VCaP (cell line): ENCODE measurements at regions not wholly inside any gene's neighbourhood (a gene's known extent, or its start where the extent isn't known, plus 50 kb on each side); places are given as distances from the start of the nearest gene placed in this dataset.

Experiments
- H3K27ac ChIP-seq: fragments of 450-650 bp; 2 replicates; pipeline ENCODE4 v1.5.1; 2017
- CTCF ChIP-seq: fragments of 450-650 bp; conservative IDR thresholded peaks from 2 replicates; pipeline ENCODE4 v1.5.1; 2017; ENCODE audit warnings: mild to moderate bottlenecking, moderate library complexity

- no peak overlapping the region for H3K27ac ChIP-seq
- no peak for TF ChIP-seq CTCF
Measured at GRCh38 chr5:3167473-3167872, 416.0 kb upstream of the IRX2 start.

- TF ChIP-seq CTCF, result no peak
- H3K27ac ChIP-seq, result no peak overlapping the region
Measured at GRCh38 chr5:3163626-3164025, 412.1 kb upstream of the IRX2 start.

- TF ChIP-seq CTCF, result no peak
- no peak overlapping the region for H3K27ac ChIP-seq
Measured at GRCh38 chr5:3161672-3162071, 410.2 kb upstream of the IRX2 start.

GRCh38 chr5:3157214-3157613, 405.7 kb upstream of the IRX2 start:
- TF ChIP-seq CTCF, result no peak
- peak overlapping the region; percentile 47 for H3K27ac ChIP-seq

- H3K27ac ChIP-seq, result peak overlapping the region; percentile 35; the same call in 1 of the 2 replicates
- TF ChIP-seq CTCF, result no peak
Measured at GRCh38 chr5:3155717-3156116, 404.2 kb upstream of the IRX2 start.

GRCh38 chr5:3155046-3155445, 403.6 kb upstream of the IRX2 start:
- peak overlapping the region; percentile 35 for H3K27ac ChIP-seq
- no peak for TF ChIP-seq CTCF

- peak overlapping the region; percentile 35 for H3K27ac ChIP-seq
- TF ChIP-seq CTCF, result no peak
Measured at GRCh38 chr5:3153906-3154305, 402.4 kb upstream of the IRX2 start.
